Hematopoietic multipotent progenitor cell treated with erythropoietin and hydrocortisone succinate and interleukin-3 and kit ligand, for 6 days (in vitro differentiated cells): ENCODE measurements at regions not wholly inside any gene's neighbourhood (a gene's known extent, or its start where the extent isn't known, plus 50 kb on each side); places are given as distances from the start of the nearest gene placed in this dataset.

Source experiments
- DNase-seq: peaks from one replicate; pipeline ENCODE4 v3.0.0-alpha.2; 2015

DNA sequence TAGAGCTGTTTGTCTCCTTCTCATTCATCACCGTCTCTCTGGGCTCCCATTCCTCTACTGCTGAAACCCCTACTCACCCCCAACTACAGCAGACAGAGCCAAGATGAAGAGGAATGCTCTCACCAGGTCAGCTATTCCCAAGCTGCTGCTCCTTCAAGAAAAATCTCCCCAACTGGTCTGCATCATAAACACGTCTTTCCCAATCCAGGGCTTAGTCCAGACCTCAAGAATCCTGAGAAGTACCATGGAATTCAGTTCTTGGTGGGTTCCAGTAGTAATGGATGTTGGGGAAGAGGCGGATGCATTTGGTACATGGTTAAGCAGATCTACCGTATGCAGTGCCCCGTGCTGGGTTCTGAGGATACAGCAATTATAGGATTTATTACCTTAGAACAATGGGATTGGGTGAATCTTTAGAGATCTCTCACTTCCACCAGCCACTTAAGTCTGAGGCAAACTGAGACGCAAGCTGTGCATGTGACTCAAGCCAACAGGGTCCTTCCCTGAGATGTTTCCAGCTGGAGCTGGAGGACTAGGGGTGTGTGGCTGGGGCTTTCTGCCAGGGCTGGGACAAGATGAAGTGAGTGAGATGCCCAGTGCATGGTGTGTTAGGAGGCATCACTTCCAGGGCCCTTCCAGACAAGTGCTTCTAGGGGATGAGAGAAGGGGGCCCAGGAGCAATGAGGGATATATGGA lies 232.7 kb upstream of the CDH5 start:
- DNase-seq = no peak

- no peak for DNase-seq
Observed at GRCh38 chr16:66131895-66132294, 234.6 kb upstream of the CDH5 start.

GRCh38 chr16:66131156-66131807 lies 235.2 kb upstream of the CDH5 start:
- no peak for DNase-seq

DNA sequence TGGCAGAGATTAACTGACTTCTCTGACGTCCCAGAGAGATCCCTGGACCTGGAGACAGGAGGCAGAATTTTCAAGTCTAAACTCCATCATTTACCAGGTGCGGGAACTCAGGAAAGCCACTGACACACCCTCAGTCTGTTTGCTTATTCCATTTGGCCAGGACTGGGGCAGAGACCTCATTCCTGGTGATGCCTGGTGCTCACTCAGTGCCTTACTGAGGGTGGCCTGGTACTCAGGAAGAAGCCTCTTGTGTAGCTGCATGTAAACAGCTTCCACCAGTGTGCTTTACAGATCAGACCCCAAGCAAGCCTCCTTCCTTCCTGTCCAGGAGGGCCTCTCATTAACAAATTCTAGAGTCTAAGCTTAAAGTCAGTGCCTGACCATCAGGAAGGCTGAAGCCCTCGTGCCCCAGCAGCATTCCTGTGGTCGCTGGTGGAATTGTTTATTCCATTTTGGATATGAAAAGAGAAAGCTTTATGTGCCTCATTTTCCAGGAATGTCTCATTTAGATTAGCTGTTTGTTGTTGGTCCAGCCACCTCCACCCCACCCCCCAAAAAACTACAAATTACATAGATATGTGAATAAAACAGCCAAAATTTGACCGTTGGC lies 236.1 kb upstream of the CDH5 start:
- DNase-seq = no peak

DNA sequence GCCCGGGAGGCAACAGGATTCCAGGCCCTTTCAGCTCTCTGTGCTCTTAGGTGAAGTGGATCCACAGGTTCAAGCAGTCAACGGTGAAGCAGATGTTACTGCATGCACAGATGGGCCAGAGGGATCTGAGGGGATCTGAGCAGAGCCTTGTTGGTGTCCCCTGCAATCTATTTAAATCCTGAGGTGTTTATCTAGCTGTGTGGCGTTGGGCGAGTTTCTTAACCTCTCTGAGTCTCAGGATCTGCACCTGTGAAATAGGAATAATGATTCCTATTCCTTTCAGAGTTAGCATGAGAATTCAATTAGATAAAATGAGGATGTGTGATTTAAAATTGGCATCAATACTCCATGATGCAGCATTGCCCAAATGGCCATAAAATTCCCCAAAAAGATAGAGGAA lies 237.3 kb upstream of the CDH5 start:
- DNase-seq = no peak

DNA sequence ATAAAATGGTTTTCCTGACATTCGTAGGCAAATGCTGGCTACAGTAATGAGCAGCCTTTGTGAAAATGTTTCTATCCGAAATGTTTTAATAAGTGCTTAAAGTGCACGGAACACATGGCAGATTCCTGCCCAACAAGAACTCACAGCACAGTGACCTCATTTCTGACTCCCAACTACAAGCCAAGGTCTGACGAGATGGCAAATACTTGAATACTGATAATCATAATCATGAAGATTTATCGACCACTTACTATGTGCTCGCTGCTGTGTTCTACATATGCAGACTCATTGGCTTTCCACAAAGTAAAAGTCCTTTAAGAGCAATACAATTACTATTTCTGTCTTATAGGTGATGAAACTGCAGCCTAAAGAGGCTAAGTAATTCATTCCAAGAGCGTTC lies 238.1 kb upstream of the CDH5 start:
- no peak for DNase-seq

- DNase-seq = no peak
Observed at GRCh38 chr16:66127459-66128370, 238.8 kb upstream of the CDH5 start.

DNA sequence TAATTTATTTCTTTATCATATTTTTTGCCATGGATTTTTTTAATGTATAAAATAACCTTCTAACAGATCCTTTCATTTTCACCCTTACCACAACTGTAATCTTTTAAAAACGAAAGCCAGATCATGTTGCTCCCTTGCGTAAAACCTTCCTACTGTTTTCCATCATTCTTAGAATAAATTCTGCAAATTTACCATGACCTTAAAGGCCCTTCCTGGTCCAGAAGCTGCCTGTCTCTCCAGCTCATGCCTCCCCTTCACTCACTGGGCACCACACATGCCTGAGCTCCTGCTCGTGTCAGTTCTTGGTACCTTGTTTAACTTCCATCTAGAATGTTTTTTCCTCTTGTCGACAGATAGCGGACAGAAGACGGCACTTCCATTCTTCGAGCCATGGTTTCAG lies 245.0 kb upstream of the CDH5 start:
- DNase-seq = no peak

- DNase-seq = no peak
Observed at GRCh38 chr16:66120656-66121055, 245.8 kb upstream of the CDH5 start.

DNA sequence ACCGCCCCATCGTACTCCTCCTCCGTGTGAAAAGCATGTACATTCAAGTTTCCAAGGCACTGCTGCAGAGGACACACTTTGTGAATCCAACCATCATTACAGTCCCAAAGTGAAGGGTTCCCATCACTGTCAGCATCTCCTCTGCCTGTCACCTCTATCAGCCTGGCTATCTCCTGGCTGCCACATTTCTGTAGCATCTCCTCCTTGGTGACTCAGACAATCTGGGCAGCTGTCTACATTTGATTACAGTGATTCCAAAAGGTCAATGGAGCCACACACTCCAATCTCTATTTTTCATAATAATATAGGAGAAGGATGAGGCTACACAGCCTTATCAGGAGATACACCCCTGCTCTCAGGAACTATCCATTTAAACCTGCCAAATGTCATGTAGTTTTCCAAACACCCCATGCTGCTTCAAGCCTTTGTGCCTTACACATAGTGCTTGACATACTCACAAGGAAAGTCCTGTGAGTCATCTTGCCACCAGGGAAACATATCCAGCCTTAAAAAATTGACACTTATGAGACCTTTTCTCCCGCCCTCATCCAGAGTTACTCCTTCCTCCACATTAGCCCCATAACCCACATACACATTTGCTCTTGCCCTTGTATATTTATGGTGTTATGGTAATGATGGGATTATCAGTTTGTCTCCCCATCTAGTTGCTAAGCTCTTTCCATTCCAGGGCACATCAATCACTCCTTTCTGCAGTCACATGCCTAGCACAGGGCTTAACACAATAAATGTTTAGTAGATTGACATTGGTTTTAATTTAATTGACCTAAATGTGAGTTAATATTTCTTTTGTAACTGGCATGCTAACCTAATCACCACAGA lies 250.1 kb upstream of the CDH5 start:
- DNase-seq = no peak

DNA sequence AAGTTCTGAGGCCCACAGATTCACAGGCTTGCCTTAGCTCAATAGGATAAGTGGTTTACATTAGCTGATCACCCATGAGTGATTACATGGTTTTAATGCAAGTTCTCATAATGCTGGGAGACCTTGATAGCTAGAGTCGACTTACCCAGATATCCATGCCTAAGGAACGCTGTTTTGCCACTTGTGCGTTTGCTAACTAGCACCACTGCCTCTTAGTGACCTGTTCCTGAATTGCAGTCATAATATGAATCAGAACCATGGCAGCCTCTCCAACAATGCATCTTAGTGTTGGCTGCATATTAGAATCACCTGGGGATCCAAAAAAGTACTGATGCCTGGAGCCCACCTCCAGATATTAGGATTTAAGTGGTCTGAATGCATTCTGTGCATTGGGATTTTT lies 251.1 kb upstream of the CDH5 start:
- DNase-seq = no peak

DNA sequence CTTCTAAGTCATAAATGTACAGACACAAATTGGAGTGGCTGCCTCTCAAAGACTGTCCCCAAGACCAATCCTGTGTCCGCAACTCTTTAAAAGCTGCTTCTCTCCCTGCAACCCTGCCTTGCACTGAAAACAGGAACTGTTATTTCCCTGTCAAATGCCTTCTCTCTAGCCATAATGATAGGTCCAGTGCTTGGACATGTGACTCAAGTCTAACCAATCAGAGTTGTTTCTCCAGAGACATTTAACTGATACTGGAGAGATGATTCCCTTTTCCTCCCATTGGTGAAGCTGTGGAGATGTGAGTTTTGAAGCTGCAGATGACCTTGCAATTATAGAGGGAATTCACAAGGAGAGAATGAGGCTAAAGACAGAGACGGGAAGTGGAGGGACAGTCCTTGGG lies 253.3 kb upstream of the CDH5 start:
- no peak for DNase-seq

GRCh38 chr16:66109677-66110076 lies 256.8 kb upstream of the CDH5 start:
- no peak for DNase-seq

DNA sequence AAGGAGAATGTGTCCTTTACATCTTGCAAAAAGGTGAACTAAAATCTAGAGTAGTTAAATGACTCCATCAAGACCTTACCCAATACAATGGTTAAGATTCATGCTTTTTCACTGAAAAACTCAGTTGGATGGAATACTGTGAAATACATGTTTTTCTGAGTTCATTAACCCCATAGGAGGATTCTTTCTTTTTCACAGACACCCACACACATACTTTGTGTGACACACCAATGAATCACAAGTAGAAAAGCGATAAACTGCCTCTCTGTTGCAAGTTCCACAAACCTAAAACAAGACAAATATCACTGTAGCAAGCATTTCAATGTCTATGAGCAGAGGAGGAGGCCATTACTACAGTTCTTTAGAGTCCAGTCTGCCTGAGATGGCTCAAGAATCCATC lies 258.8 kb upstream of the CDH5 start:
- no peak for DNase-seq

GRCh38 chr16:66103211-66103610 lies 263.3 kb upstream of the CDH5 start:
- DNase-seq = no peak

DNA sequence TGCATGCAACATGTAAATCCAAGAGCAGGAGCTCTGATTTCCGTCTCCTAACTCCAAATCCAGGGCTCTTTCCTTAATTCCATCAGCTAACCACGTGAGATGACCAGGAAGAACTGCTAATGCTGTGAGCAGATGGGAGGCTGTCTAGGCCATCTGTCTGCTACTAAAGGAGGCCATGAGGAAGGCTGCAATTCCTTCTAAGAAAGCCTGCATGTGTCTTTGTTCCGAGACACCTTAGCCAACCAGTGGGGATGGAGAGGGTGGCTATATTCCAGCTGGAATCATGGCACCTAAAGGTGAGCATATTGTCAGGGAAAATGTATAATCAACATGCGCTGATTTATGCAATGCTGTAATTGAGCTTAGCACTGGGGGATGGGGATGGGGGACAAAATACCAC lies 267.2 kb upstream of the CDH5 start:
- no peak for DNase-seq

DNA sequence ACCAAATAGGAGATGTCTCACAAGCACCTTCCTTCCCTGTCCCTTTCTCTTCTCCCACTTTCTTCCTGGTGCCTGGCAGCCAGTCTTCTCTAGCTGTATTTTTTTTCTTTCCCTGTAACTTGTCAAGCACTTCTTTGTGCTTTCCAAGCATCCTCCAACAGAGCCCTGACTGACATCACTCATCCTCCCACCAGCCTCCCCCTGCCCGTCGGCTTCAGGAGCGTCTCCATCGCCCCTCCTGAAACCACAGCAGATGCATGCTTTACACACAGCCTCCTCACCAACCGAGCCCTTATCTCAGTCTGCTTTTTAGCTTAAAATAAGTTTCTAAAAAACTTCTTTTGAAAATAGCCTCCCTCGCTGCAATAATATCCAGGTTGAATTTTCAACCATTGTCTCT lies 268.7 kb upstream of the CDH5 start:
- DNase-seq = no peak

DNA sequence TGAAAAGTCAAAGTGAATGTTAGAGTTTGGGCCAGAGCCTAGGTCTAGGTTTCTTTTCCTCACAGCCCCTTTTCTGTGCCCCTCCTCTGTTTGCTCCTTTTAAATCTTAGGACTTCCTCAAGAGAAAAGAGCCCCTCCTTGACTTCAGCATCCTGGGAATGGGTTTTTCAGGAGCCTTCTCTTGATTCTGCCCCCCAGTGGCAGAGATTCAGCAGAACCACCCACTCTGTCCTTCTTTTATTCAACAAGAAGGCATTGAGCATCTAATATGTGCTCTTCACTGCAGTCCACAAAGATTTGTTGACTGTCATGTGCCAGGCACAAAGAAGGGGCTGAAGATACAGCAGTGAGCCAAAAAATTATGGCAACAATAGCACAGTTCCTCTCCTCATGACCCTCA lies 270.8 kb upstream of the CDH5 start:
- peak; percentile 3 for DNase-seq

DNA sequence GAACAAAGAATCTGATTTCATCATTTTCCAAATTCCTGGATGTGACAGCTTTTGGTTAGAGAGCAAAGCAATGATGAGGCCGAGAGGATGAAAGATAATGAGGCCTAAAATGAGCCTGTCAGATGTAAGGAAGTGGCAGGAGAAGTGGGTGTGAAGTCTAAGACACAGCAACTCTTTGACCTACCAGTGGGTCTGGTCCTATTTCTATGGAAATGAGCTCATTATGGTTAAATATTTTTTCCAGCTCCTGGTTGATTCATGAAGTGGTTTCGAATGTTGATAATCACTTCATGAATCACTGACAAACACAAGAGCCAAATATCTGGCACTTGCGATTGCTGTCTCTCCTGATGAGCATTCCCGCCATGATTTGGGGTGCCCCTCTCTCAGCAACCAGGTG lies 273.3 kb upstream of the CDH5 start:
- DNase-seq = no peak

- DNase-seq = no peak
Observed at GRCh38 chr16:66091471-66091891, 275.0 kb upstream of the CDH5 start.

DNA sequence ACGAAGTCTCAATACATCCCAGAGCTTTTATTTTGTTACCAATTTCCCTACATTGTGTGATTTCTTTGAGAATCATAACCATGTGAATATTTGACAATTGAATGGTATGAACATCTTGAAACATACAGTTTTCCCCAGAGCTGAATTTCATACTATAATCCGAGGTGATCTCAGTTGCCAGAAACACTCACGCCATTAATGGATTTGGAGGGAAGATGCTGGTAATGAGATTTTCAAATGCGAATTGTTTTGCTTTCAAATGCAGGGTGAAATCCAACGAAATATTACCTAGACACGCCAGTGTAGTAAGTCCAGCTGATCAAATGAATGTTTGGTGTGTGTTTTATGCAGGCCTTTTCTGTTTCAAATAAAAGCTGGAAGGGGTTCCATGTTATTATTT lies 277.8 kb upstream of the CDH5 start:
- no peak for DNase-seq

DNA sequence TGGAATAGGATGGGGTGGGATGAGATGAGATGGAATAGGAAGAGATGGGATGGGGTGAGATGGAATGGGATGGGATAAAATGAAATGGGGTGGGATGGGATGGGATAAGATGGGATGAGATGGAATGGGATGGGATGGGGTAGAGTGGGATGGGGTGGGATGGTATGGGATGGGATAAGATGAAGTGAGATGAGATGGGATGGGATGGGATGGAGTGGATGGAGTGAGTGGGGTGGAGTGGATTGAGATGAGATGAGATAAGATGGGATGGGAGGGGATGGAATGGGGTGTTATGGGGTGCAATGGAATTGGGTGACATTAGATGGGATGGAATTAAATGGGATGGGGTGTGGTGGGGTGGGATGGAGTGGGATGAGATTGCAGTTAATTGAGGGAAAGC lies 279.2 kb upstream of the CDH5 start:
- no peak for DNase-seq

GRCh38 chr16:66085651-66086050 lies 280.8 kb upstream of the CDH5 start:
- no peak for DNase-seq
